ENCODE measurements at regions not wholly inside any gene's neighbourhood (a gene's known extent, or its start where the extent isn't known, plus 50 kb on each side); places are given as distances from the start of the nearest gene placed in this dataset.

- no peak for TF ChIP-seq CTCF (IDR thresholded peaks at IDR 0.05; ENCODE audit: insufficient read depth, low read length, poor library complexity, severe bottlenecking)
- TF ChIP-seq EZH2phosphoT487 (conservative IDR thresholded peaks at IDR 0.05; ENCODE audit: low read length): no peak
Observed at GRCh38 chr9:73077625-73078030, 74.0 kb upstream of the ANXA1 start.

All from SU-DHL-6 (cell line).